ENCODE measurements at regions not wholly inside any gene's neighbourhood (a gene's known extent, or its start where the extent isn't known, plus 50 kb on each side); places are given as distances from the start of the nearest gene placed in this dataset.

DNA sequence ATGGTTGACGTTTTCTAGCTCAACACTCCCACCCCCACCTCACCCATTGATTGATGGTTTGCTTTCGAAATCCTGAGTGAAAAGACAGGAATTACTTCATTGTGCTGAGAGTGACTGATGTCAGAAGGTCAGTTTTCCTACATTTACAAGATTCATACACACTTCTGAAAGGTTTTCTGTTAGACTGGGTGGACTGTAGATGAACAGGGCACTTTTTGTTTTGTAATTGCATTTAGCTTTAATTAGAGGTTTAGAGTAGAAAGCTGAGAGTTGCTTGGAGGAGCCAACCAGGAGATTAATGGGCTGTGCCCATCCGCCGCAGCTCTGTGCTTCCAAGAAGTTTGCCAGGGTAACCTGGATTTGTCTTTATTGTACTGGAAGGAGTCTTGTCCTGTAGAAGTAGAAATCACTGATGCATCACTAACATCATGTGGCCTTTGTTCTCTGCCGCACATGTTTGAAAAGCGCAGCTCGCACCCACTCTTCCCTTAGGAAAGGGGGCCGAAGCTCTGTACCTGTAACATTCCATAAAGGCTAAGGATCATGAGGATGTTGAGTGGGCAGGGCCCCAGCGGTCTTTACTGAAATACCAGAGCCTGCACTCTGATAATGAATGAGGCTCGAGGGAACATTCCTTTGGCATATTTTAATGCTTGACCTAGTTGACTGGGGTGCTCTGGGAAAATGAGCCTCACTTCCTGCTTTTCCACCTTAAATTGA, 267.6 kb upstream of the DMRT1 start:
- TF ChIP-seq, protein P1, sequence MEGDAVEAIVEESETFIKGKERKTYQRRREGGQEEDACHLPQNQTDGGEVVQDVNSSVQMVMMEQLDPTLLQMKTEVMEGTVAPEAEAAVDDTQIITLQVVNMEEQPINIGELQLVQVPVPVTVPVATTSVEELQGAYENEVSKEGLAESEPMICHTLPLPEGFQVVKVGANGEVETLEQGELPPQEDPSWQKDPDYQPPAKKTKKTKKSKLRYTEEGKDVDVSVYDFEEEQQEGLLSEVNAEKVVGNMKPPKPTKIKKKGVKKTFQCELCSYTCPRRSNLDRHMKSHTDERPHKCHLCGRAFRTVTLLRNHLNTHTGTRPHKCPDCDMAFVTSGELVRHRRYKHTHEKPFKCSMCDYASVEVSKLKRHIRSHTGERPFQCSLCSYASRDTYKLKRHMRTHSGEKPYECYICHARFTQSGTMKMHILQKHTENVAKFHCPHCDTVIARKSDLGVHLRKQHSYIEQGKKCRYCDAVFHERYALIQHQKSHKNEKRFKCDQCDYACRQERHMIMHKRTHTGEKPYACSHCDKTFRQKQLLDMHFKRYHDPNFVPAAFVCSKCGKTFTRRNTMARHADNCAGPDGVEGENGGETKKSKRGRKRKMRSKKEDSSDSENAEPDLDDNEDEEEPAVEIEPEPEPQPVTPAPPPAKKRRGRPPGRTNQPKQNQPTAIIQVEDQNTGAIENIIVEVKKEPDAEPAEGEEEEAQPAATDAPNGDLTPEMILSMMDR (IDR thresholded peaks at IDR 0.05): no peak
- TF ChIP-seq POLR2AphosphoS5 (IDR thresholded peaks at IDR 0.05) (no peak), POLR2A (IDR thresholded peaks at IDR 0.05) (no peak)

All from prostate gland (tissue), 2 donors.